DND-41 (cell line): ENCODE measurements at regions not wholly inside any gene's neighbourhood (a gene's known extent, or its start where the extent isn't known, plus 50 kb on each side); places are given as distances from the start of the nearest gene placed in this dataset.

Source experiments
- ATAC-seq: fragments of 200-7000 bp; cut with Tn5 transposase; 3 replicates; pipeline ENCODE4 v1.9.1; 2021; ENCODE audit warnings: low read depth; ENCODE audit not compliant: insufficient read depth
- DNase-seq: peaks from one replicate; pipeline ENCODE4 v3.0.0-alpha.2; 2020
- H2AFZ ChIP-seq: 2 replicates; pipeline ENCODE4 v1.6.0; 2012; ENCODE audit warnings: low read depth, low read length
- H3K27ac ChIP-seq: 2 replicates; pipeline ENCODE4 v1.5.1; 2012; ENCODE audit warnings: low read length, inconsistent platforms
- H3K27me3 ChIP-seq: fragments of 200-600 bp; sonication (generic); 2 replicates; pipeline ENCODE4 v1.6.0; 2012; ENCODE audit warnings: low read length, mild to moderate bottlenecking, inconsistent platforms; ENCODE audit not compliant: insufficient read depth, poor library complexity
- H3K36me3 ChIP-seq: 2 replicates; pipeline ENCODE4 v1.5.1; 2012; ENCODE audit warnings: low read length, inconsistent platforms; ENCODE audit not compliant: insufficient read depth
- H3K4me1 ChIP-seq: 2 replicates; pipeline ENCODE4 v1.5.1; 2012; ENCODE audit warnings: mild to moderate bottlenecking, low read length; ENCODE audit not compliant: insufficient read depth
- H3K4me2 ChIP-seq: 2 replicates; pipeline ENCODE4 v1.6.0; 2012; ENCODE audit warnings: mild to moderate bottlenecking, moderate library complexity, low read length, inconsistent platforms; ENCODE audit not compliant: insufficient read depth
- H3K4me3 ChIP-seq, 2 experiments: fragments of 200-600 bp in 1 of 2; shearing (Covaris generic) in 1 of 2; 2 replicates each; pipeline ENCODE4 v1.5.1; 2012 to 2016; ENCODE audit warnings: inconsistent platforms in 2 of 2, low read length in 2 of 2, mild to moderate bottlenecking in 2 of 2, low read depth in 1 of 2, moderate library complexity in 1 of 2
- H3K79me2 ChIP-seq: 2 replicates; pipeline ENCODE4 v1.6.0; 2012; ENCODE audit warnings: low read length, inconsistent platforms; ENCODE audit not compliant: insufficient read depth
- H3K9ac ChIP-seq: 2 replicates; pipeline ENCODE4 v1.6.0; 2012; ENCODE audit warnings: low read depth, mild to moderate bottlenecking, inconsistent platforms, low read length, moderate library complexity
- H3K9me3 ChIP-seq: 2 replicates; pipeline ENCODE4 v1.5.1; 2012; ENCODE audit warnings: low read length, moderate library complexity, mild to moderate bottlenecking, inconsistent platforms; ENCODE audit not compliant: insufficient read depth, severe bottlenecking
- H4K20me1 ChIP-seq: 2 replicates; pipeline ENCODE4 v1.6.0; 2012; ENCODE audit warnings: low read length; ENCODE audit not compliant: insufficient read depth
- CTCF ChIP-seq: IDR thresholded peaks from 2 replicates; pipeline ENCODE4 v1.5.1; 2012; ENCODE audit warnings: borderline replicate concordance, low read length, moderate library complexity, mild to moderate bottlenecking; ENCODE audit not compliant: poor library complexity, severe bottlenecking; ENCODE audit errors: extremely low read depth
- EZH2 ChIP-seq: IDR thresholded peaks from 3 replicates; pipeline ENCODE4 v1.6.1; 2012; ENCODE audit warnings: borderline replicate concordance, low read depth, mild to moderate bottlenecking, moderate library complexity, low read length, inconsistent platforms; ENCODE audit not compliant: severe bottlenecking

GRCh38 chr5:53326424-53327153, 153.8 kb upstream of the FST start:
- TF ChIP-seq EZH2 (no peak), CTCF (no peak)
- Histone ChIP-seq H3K27ac (no peak overlapping the region), H4K20me1 (no peaks in the 10 kb centered on the region), H3K36me3 (no peaks in the 10 kb centered on the region), H3K79me2 (no peaks in the 10 kb centered on the region), H3K4me2 (no peak overlapping the region), H3K9me3 (no peaks in the 10 kb centered on the region), H2AFZ (no peak overlapping the region), H3K9ac (no peak overlapping the region), H3K4me1 (no peaks in the 10 kb centered on the region), H3K27me3 (no peaks in the 10 kb centered on the region), H3K4me3 (no peak overlapping the region)
- no peak for ATAC-seq
- DNase-seq: no peak

GRCh38 chr5:53327811-53328334, 152.6 kb upstream of the FST start:
- TF ChIP-seq CTCF (no peak), EZH2 (no peak)
- no peaks in the 10 kb centered on the region for H3K27me3 ChIP-seq
- ATAC-seq: no peak
- no peak overlapping the region for H3K27ac ChIP-seq
- no peak overlapping the region for H3K4me2 ChIP-seq
- H3K36me3 ChIP-seq: no peaks in the 10 kb centered on the region
- no peak overlapping the region for H2AFZ ChIP-seq
- no peaks in the 10 kb centered on the region for H3K9me3 ChIP-seq
- no peaks in the 10 kb centered on the region for H3K4me1 ChIP-seq
- no peak overlapping the region for H3K4me3 ChIP-seq
- no peaks in the 10 kb centered on the region for H4K20me1 ChIP-seq
- DNase-seq: no peak
- H3K9ac ChIP-seq: no peak overlapping the region
- H3K79me2 ChIP-seq: no peaks in the 10 kb centered on the region

- H3K36me3 ChIP-seq: no peaks in the 10 kb centered on the region
- H3K27ac ChIP-seq: no peak overlapping the region
- no peaks in the 10 kb centered on the region for H4K20me1 ChIP-seq
- no peaks in the 10 kb centered on the region for H3K27me3 ChIP-seq
- no peak overlapping the region for H2AFZ ChIP-seq
- ATAC-seq (no peak), DNase-seq (no peak)
- H3K4me2 ChIP-seq: no peak overlapping the region
- no peaks in the 10 kb centered on the region for H3K9me3 ChIP-seq
- no peak overlapping the region for H3K4me3 ChIP-seq
- no peaks in the 10 kb centered on the region for H3K4me1 ChIP-seq
- TF ChIP-seq CTCF (no peak), EZH2 (no peak)
- no peaks in the 10 kb centered on the region for H3K79me2 ChIP-seq
- no peak overlapping the region for H3K9ac ChIP-seq
Measured at GRCh38 chr5:53330491-53330890, 149.9 kb upstream of the FST start.

GRCh38 chr5:53331463-53331862, 149.0 kb upstream of the FST start:
- no peak for TF ChIP-seq CTCF
- TF ChIP-seq EZH2: no peak
- no peaks in the 10 kb centered on the region for H3K79me2 ChIP-seq
- H3K4me2 ChIP-seq: no peak overlapping the region
- H3K36me3 ChIP-seq: no peaks in the 10 kb centered on the region
- no peaks in the 10 kb centered on the region for H3K4me1 ChIP-seq
- H3K27me3 ChIP-seq: no peaks in the 10 kb centered on the region
- H4K20me1 ChIP-seq: no peaks in the 10 kb centered on the region
- H3K9ac ChIP-seq: no peak overlapping the region
- ATAC-seq: no peak
- H3K9me3 ChIP-seq: no peaks in the 10 kb centered on the region
- no peak overlapping the region for H3K27ac ChIP-seq
- no peak overlapping the region for H2AFZ ChIP-seq
- DNase-seq: no peak
- no peak overlapping the region for H3K4me3 ChIP-seq
